ENCODE measurements at regions not wholly inside any gene's neighbourhood (a gene's known extent, or its start where the extent isn't known, plus 50 kb on each side); places are given as distances from the start of the nearest gene placed in this dataset.

- H3K27me3 Mint-ChIP-seq, result peaks cover 4% of the 10 kb centered on the region
- no peak for DNase-seq
- no peak for TF ChIP-seq CTCF (IDR thresholded peaks at IDR 0.05)
- CTCF ChIA-PET, result interaction anchor here (1.0 kb wide), 1 partner anchor 36 kb away, joined by 3 read pairs; no protein-coding TSS in a partner anchor
- no peaks in the 10 kb centered on the region for H3K9me3 Mint-ChIP-seq
- no peaks in the 10 kb centered on the region for H3K36me3 Mint-ChIP-seq (ENCODE audit: low read depth)
- POLR2A ChIA-PET, result no interaction called here
- H3K4me1 Mint-ChIP-seq (ENCODE audit: low read depth), result peaks cover 6% of the 10 kb centered on the region
- H3K4me3 Mint-ChIP-seq, result no peak overlapping the region
- no peak overlapping the region for H3K27ac Mint-ChIP-seq
- ATAC-seq, result no peak
- intact Hi-C loops (cut with micrococcal nuclease), result no loop called here
These were observed 91.3 kb upstream of the ADGRF1 start for GRCh38 chr6:47133230-47134000.

GRCh38 chr6:47132724-47133123 is 90.6 kb upstream of the ADGRF1 start:
- no peak overlapping the region for H3K27ac Mint-ChIP-seq
- H3K4me3 Mint-ChIP-seq, result no peak overlapping the region
- peaks cover 4% of the 10 kb centered on the region for H3K27me3 Mint-ChIP-seq
- POLR2A ChIA-PET, result no interaction called here
- no peaks in the 10 kb centered on the region for H3K9me3 Mint-ChIP-seq
- ATAC-seq (no peak), DNase-seq (no peak)
- H3K4me1 Mint-ChIP-seq (ENCODE audit: low read depth), result peaks cover 6% of the 10 kb centered on the region
- CTCF ChIA-PET, result interaction anchor here (1.0 kb wide), 1 partner anchor 35 kb away, joined by 3 read pairs; no protein-coding TSS in a partner anchor
- intact Hi-C loops (cut with micrococcal nuclease), result no loop called here
- no peaks in the 10 kb centered on the region for H3K36me3 Mint-ChIP-seq (ENCODE audit: low read depth)
- TF ChIP-seq CTCF (IDR thresholded peaks at IDR 0.05), result no peak

GRCh38 chr6:47131773-47132172 is 89.6 kb upstream of the ADGRF1 start:
- Mint-ChIP-seq H3K27ac (no peak overlapping the region), H3K4me1 (ENCODE audit: low read depth) (peaks cover 6% of the 10 kb centered on the region), H3K36me3 (ENCODE audit: low read depth) (no peaks in the 10 kb centered on the region), H3K4me3 (no peak overlapping the region), H3K9me3 (no peaks in the 10 kb centered on the region), H3K27me3 (peaks cover 4% of the 10 kb centered on the region)
- ATAC-seq, result no peak
- intact Hi-C loops (cut with micrococcal nuclease), result no loop called here
- no peak for DNase-seq
- CTCF ChIA-PET, result no interaction called here
- POLR2A ChIA-PET, result no interaction called here
- TF ChIP-seq CTCF (IDR thresholded peaks at IDR 0.05), result no peak

GRCh38 chr6:47130086-47130485 is 88.0 kb upstream of the ADGRF1 start:
- intact Hi-C loops (cut with micrococcal nuclease), result no loop called here
- ATAC-seq, result no peak
- ChIA-PET CTCF (no interaction called here), POLR2A (no interaction called here)
- no peaks in the 10 kb centered on the region for H3K36me3 Mint-ChIP-seq (ENCODE audit: low read depth)
- peaks cover 6% of the 10 kb centered on the region for H3K4me1 Mint-ChIP-seq (ENCODE audit: low read depth)
- H3K27ac Mint-ChIP-seq, result no peak overlapping the region
- no peak for DNase-seq
- no peak for TF ChIP-seq CTCF (IDR thresholded peaks at IDR 0.05)
- H3K9me3 Mint-ChIP-seq, result no peaks in the 10 kb centered on the region
- H3K4me3 Mint-ChIP-seq, result no peak overlapping the region
- peaks cover 4% of the 10 kb centered on the region for H3K27me3 Mint-ChIP-seq

GRCh38 chr6:47129129-47129528 is 87.0 kb upstream of the ADGRF1 start:
- H3K27ac Mint-ChIP-seq, result no peak overlapping the region
- H3K36me3 Mint-ChIP-seq (ENCODE audit: low read depth), result no peaks in the 10 kb centered on the region
- no peaks in the 10 kb centered on the region for H3K9me3 Mint-ChIP-seq
- no peak for TF ChIP-seq CTCF (IDR thresholded peaks at IDR 0.05)
- ChIA-PET POLR2A (interaction anchor here (0.5 kb wide), 1 partner anchor 17 kb away, joined by 3 read pairs; no protein-coding TSS in a partner anchor), CTCF (no interaction called here)
- H3K4me3 Mint-ChIP-seq, result no peak overlapping the region
- no peaks in the 10 kb centered on the region for H3K27me3 Mint-ChIP-seq
- H3K4me1 Mint-ChIP-seq (ENCODE audit: low read depth), result no peaks in the 10 kb centered on the region
- no peak for ATAC-seq
- no peak for DNase-seq
- intact Hi-C loops (cut with micrococcal nuclease), result no loop called here
